Heart right ventricle (tissue), 16 donors: ENCODE measurements at regions not wholly inside any gene's neighbourhood (a gene's known extent, or its start where the extent isn't known, plus 50 kb on each side); places are given as distances from the start of the nearest gene placed in this dataset.

Experiments
- ATAC-seq, 8 donors: fragments of 200-7000 bp; cut with Tn5 transposase; one replicate each; pipeline ENCODE4 v1.9.1; 2020; ENCODE audit warnings: mild to moderate bottlenecking in 8 of 8, moderate library complexity in 8 of 8, moderate number of reproducible peaks in 1 of 8
- DNase-seq, 2 donors: peaks; one replicate each; pipeline ENCODE4 v3.0.0-alpha.2; 2020
- H3K27ac ChIP-seq, 10 donors: fragments of 200-600 bp; sonication (generic) in 2 of 10; one replicate each; pipeline versions ENCODE4 v1.5.0 to v1.8.0; 2020 to 2022; ENCODE audit warnings: mild to moderate bottlenecking in 3 of 10
- H3K27me3 ChIP-seq, 7 donors: fragments of 200-600 bp; one replicate each; pipeline ENCODE4 v1.8.0; 2021 to 2022; ENCODE audit warnings: mild to moderate bottlenecking in 2 of 7
- H3K36me3 ChIP-seq, 9 donors: fragments of 200-600 bp; sonication (generic) in 1 of 9; one replicate each; pipeline versions ENCODE4 v1.5.0 to v1.8.0; 2020 to 2022; ENCODE audit warnings: mild to moderate bottlenecking in 2 of 9
- H3K4me1 ChIP-seq, 9 donors: fragments of 200-600 bp; sonication (generic) in 1 of 9; one replicate each; pipeline versions ENCODE4 v1.5.0 to v1.8.0; 2020 to 2022; ENCODE audit warnings: mild to moderate bottlenecking in 4 of 9
- H3K4me3 ChIP-seq, 10 donors: fragments of 200-600 bp; sonication (generic) in 2 of 10; one replicate each; pipeline versions ENCODE4 v1.5.0 to v1.8.0; 2020 to 2022; ENCODE audit warnings: mild to moderate bottlenecking in 7 of 10, moderate library complexity in 2 of 10
- H3K9me3 ChIP-seq, 11 donors: fragments of 200-600 bp in 10 of 11; sonication (generic) in 2 of 11; one replicate each; pipeline versions ENCODE4 v1.5.0 to v1.8.0; 2013 to 2022; ENCODE audit warnings: mild to moderate bottlenecking in 2 of 11, control low read depth in 1 of 11, moderate library complexity in 1 of 11
- WGBS, 2 donors: extraction: QIAGEN DNeasy Blood & Tissue Kit; methylation state at CpG; one replicate each; pipeline ENCODE4 v1.1.7; 2013; ENCODE audit warnings: inconsistent platforms in 1 of 2; 5-methylcytosine and 5-hydroxymethylcytosine counted together
- intact Hi-C, 10 donors: fragments of 100-400 bp; cut with DNase I; formaldehyde crosslinking; loops; one replicate each; pipeline versions ENCODE4 v1.11.1 to v1.14.2; 2022
- TF ChIP-seq, protein P1 (sequence below), 9 donors: fragments of 200-600 bp; sonication (generic) in 2 of 9; IDR thresholded peaks; one replicate each; pipeline versions ENCODE4 v1.5.0 to v1.8.0; 2021 to 2022; ENCODE audit warnings: antibody characterized with exemption in 9 of 9, mild to moderate bottlenecking in 5 of 9, moderate library complexity in 1 of 9
- donor health status: Arrhythmogenic right ventricular cardiomyopathy.
- donor health status: ischemic (EF 13 %, LVEDD 7.1; RV severe dilation, severe dysfunction).
- donor health status: healthy with polysubstance abuse.
- donor health status: DM: no; HTN: yes; CAD: no.
- donor health status: DM: no; HTN: no; CAD: no.
- donor health status: ischemic (EF 25% LVEDD 6.9; RV normal size, moderate dysfunction).
- donor health status: ischemic (EF 25% LVEDD 5.7; RV mildly dilated, moderate dysfunction).
- donor health status: healthy.
- donor health status: DM: yes; HTN: yes; CAD: no.
- donor health status: Ischemic cardiomyopathy.
- donor health status: ischemic (EF 35%, LVEDD 5.7; RV mildly dilated, moderate dysfunction).
- donor health status: nonischemic (EF 11% LVEDD 7.7; RV severe dilation, severe dysfunction).
- donor health status: DM: yes; HTN: yes; CAD: no.
- donor health status: PGD.
- donor health status: ischemic (EF 29% LVEDD 5.4; RV normal size, mild dysfunction).
- donor health status: nonischemic (EF 23%, LVEDD 6.1; RV moderate dilation, normal function).

DNA sequence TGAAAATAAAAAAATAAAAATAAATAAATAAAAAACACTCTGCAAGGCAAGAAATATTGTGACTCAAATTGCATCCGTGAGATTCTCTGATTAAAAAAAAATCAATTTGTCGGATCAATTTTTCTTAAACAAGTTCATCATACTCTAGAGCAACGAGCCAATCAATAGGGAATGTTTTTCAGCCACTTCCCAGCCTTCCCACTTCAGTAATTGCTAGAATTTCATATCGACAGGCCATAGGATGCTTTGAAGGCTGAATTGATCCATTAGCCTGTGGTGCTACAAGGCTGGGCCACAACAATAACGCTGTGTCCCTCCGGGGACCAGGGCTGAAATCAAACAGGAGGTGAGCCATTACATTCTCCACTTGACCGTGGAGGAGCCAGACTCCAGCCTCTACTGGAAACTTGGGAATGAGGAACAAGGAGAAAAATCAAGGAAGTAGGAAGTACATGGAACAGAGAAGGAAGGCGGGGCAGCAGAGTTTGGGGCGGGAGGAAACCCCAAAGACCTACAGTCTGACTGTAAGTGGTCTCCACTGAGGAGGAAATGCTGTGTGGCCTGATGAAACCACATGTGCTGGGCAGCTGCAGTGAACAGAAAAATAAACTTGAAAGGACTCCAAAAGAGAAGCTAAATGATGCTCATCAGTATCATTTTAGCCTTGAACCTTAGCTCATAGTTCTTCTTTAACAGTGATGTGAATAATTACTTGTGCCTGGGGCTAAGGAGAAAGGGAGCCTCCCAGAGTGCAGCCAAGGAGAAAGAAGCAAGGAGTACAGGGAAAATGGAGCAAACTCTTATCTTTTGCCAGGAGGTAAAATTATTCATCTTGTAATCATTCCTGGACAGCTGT is 308.6 kb downstream of the TLE1 start:
- H3K4me1 ChIP-seq = peaks cover 0 to 9% (median 2%) of the 10 kb centered on the region in 9 donors
- no peaks in the 10 kb centered on the region for H3K9me3 ChIP-seq
- DNase-seq = no peak
- no peak overlapping the region for H3K27ac ChIP-seq
- no peaks in the 10 kb centered on the region for H3K27me3 ChIP-seq
- 88 to 92% methylated on average over 9 of the region's 9 CpGs for WGBS, 2 donors
- intact Hi-C loops = loop anchor here in 1 of 10 donors (10.0 kb wide), 1 partner anchor 64 kb away; no protein-coding TSS in a partner anchor
- H3K36me3 ChIP-seq = no peaks in the 10 kb centered on the region
- no peak for ATAC-seq
- TF ChIP-seq, protein P1, sequence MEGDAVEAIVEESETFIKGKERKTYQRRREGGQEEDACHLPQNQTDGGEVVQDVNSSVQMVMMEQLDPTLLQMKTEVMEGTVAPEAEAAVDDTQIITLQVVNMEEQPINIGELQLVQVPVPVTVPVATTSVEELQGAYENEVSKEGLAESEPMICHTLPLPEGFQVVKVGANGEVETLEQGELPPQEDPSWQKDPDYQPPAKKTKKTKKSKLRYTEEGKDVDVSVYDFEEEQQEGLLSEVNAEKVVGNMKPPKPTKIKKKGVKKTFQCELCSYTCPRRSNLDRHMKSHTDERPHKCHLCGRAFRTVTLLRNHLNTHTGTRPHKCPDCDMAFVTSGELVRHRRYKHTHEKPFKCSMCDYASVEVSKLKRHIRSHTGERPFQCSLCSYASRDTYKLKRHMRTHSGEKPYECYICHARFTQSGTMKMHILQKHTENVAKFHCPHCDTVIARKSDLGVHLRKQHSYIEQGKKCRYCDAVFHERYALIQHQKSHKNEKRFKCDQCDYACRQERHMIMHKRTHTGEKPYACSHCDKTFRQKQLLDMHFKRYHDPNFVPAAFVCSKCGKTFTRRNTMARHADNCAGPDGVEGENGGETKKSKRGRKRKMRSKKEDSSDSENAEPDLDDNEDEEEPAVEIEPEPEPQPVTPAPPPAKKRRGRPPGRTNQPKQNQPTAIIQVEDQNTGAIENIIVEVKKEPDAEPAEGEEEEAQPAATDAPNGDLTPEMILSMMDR (IDR thresholded peaks at IDR 0.05) = no peak
- no peak overlapping the region for H3K4me3 ChIP-seq

DNA sequence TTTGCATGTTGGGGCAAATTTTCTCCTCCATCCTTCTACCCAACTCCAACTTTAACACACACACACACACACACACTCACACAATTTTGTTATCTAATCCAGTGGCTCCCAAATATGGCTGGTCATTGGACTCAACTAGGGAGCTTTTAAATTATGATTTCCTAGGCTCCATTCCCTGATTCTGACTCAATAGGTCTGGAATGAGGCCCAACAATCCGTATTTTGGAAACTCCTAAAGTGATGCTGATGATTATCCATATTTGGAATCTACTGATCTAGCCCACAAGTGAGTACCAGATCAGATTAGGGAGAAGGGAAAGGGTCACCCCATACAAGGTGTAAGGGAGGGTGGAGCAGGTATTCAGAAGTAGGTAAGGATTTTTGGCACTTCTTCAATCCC is 309.7 kb downstream of the TLE1 start:
- Histone ChIP-seq H3K4me1 (peaks cover 0 to 20% (median 13%) of the 10 kb centered on the region in 9 donors), H3K4me3 (no peak overlapping the region), H3K27ac (no peak overlapping the region), H3K36me3 (no peaks in the 10 kb centered on the region), H3K9me3 (no peaks in the 10 kb centered on the region), H3K27me3 (no peaks in the 10 kb centered on the region)
- 72 to 79% methylated on average over 1 of the region's 1 CpG for WGBS, 2 donors
- DNase-seq (no peak), ATAC-seq (no peak)
- intact Hi-C loops = loop anchor here in 4 of 10 donors (10.0 kb wide), 4 partner anchors 45 to 305 kb away; partner anchors contain the start of gene TLE1 (in 2 of the 4)
- TF ChIP-seq, protein P1 (IDR thresholded peaks at IDR 0.05) = no peak

DNA sequence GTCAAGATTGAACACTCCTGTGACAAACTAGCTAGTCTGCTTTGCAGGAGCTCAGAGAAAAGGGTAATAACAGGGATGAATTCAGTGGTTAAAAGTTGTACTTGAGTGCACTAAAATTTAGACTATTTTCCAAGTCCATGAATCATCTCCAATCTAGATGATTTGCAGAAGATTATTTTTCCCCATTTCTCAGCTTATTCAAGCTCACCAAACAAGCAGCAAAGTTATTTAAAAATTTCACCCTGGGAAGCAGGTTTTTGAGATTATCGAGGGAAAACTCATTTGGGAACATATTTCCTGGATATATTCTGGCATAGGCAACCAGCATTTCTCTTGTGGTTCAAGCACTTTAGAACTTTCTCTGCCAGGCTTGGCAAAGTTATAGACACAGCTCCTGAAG is 311.4 kb downstream of the TLE1 start:
- intact Hi-C loops = loop anchor here in 3 of 10 donors (10.0 kb wide), 3 partner anchors 47 to 307 kb away; partner anchors contain the start of gene TLE1 (in 2 of the 3)
- TF ChIP-seq, protein P1 (IDR thresholded peaks at IDR 0.05) = no peak
- H3K36me3 ChIP-seq = no peaks in the 10 kb centered on the region
- ATAC-seq (no peak), DNase-seq (no peak)
- no peaks in the 10 kb centered on the region for H3K27me3 ChIP-seq
- 65% methylated on average over 1 of the region's 1 CpG for WGBS, 2 donors
- H3K4me1 ChIP-seq = peaks cover 0 to 36% (median 20%) of the 10 kb centered on the region in 9 donors
- no peak overlapping the region for H3K4me3 ChIP-seq
- H3K9me3 ChIP-seq = no peaks in the 10 kb centered on the region
- no peak overlapping the region for H3K27ac ChIP-seq

DNA sequence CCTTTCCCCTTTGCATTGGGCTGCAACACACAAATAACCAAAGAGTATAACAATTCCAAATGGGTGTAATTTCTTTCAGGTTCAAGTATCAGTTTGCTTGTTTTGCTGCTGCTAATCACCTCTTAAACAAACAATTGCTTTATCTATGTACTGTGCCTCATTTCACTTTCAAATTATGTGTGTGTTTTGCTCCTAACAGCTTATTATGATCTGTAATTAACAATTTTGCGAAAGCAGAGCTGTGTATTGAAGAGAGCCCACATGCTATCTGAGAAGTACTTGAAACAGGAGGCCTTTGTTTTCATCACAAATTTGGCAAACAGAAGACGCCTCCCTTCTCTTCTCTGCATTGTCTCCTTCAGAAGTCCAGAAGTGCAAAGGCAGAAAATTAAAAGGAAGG is 312.0 kb downstream of the TLE1 start:
- Histone ChIP-seq H3K27ac (no peak overlapping the region), H3K27me3 (no peaks in the 10 kb centered on the region), H3K36me3 (no peaks in the 10 kb centered on the region), H3K9me3 (no peaks in the 10 kb centered on the region), H3K4me1 (peaks cover 0 to 42% (median 20%) of the 10 kb centered on the region in 9 donors), H3K4me3 (no peak overlapping the region)
- TF ChIP-seq, protein P1 (IDR thresholded peaks at IDR 0.05) = no peak
- DNase-seq = no peak
- WGBS, 2 donors = 77 to 81% methylated on average over 2 of the region's 2 CpGs
- no peak for ATAC-seq
- intact Hi-C loops = loop anchor here in 3 of 10 donors (10.0 kb wide), 3 partner anchors 47 to 307 kb away; partner anchors contain the start of gene TLE1 (in 2 of the 3)
